Ammon's horn (tissue), 1 donor: ENCODE measurements at regions not wholly inside any gene's neighbourhood (a gene's known extent, or its start where the extent isn't known, plus 50 kb on each side); places are given as distances from the start of the nearest gene placed in this dataset.
"Not testable (repeated sequence)": the region's sequence is repeated elsewhere in the genome, so short reads cannot be mapped to it uniquely, and the experiment has no call there.

ENCODE experiments used
- DNase-seq: peaks from one replicate; pipeline ENCODE4 v3.0.0-alpha.2; 2016; ENCODE audit warnings: low spot score

GRCh38 chr3:132987396-132987795, 50.8 kb upstream of the TMEM108 start:
- no peak for DNase-seq

DNA sequence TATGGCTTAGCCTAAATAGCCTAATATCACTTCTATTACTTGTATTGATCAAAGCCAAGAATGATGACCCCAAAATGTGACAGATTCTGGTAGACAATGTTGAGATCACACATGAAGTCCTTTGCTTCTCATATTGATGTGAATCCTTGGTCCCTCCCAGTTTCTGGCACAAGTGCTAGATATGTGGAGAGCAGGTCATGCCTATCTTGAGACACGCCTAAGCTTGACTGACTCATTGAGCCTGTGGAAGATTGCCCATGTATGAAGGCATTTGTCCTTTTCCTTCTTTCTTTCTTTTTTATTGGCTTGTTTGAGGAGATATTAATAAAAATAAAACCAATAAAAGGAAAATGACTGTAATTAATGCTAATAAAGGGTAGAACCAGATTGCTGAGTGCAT, 54.0 kb upstream of the TMEM108 start:
- DNase-seq, result no peak

DNA sequence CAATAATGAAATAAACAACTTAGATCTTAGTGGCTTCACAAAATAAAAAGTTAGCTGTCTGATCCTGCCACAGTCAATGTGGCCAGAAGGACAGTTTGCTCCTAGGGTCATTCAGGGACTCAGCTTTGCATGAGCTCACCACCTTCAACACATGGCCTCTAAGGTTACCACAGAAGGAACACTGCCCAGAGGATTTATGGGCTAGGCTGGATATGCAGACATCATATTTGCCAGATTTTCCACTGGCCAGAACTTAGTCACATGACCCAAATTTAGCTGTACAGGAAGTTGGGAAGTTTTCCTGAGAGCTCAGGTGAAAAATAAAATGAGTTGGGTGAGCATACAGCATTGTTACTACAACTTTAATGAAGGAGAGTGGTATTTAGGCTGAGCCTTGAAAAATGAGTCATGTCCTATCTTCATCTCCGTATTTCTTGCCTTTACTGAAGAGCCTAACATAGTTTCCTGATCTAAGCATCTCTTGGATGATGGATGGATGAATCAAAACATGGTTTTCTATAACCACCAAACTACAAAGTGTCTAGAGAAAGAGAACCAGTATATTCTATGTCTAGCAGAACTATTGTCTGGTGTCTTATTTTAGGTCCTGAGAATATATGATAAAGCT, 54.9 kb upstream of the TMEM108 start:
- DNase-seq, result no peak

DNA sequence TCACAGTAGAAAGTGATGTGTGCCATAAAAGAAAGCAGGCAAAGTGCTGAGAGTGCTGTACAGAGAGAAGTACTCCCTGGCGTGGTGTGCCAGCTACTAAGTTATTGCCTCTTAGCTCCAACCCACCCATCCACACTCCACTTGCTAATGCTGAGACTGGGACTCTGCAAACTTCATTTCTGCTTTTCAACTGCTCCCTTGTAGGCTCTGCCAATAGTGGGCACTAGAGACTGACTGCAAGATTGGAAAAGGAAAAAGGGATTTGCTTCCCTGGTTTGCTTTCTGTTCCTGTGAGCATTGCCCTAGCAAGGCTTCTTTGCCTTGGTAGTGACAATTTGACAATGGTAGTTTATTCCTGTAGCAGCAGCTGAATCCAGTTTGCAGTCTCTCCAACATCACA, 56.5 kb upstream of the TMEM108 start:
- no peak for DNase-seq

- DNase-seq, result no peak
These were observed 58.1 kb upstream of the TMEM108 start for GRCh38 chr3:132980102-132980501.

DNA sequence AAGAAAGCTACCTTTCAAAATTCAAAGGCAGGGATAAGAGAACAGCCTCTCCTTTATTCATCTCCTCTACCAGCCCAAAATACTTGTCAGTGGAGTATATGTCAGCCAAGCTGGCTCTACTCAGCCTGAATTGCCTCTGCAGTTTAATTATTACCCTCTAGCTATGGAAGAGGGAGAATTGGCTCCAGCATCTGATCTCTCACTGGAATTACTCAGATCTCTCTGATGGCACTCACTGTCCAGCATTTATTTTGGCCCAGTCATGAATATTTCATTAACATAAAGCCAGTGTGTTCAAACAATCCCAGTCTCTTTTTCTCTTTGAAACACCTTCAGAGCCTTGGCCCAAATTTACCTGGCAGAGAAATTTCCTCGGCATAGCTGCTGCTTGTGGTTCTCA, 58.6 kb upstream of the TMEM108 start:
- no peak for DNase-seq

DNA sequence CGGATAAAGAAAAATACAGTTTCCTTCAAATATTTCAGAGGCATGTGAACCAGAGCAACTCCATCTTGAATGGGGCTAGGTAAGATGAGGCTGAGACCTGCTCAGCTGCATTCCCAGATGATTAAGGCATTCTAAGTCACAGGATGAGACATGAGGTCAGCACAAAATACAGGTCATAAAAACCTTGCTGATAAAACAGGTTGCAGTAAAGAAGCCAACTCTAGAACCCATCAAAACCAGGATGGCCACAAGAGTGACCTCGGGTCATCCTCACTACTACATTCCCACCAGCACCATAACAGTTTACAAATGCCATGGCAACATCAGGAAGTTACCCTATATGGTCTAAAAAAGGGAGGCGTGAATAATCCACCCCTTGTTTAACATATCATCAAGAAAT, 59.2 kb upstream of the TMEM108 start:
- not testable (repeated sequence) for DNase-seq

- DNase-seq, result no peak
These were observed 59.7 kb upstream of the TMEM108 start for GRCh38 chr3:132978464-132978863.

GRCh38 chr3:132974097-132974496, 64.1 kb upstream of the TMEM108 start:
- DNase-seq, result no peak

- no peak for DNase-seq
These were observed 64.8 kb upstream of the TMEM108 start for GRCh38 chr3:132973441-132973840.

DNA sequence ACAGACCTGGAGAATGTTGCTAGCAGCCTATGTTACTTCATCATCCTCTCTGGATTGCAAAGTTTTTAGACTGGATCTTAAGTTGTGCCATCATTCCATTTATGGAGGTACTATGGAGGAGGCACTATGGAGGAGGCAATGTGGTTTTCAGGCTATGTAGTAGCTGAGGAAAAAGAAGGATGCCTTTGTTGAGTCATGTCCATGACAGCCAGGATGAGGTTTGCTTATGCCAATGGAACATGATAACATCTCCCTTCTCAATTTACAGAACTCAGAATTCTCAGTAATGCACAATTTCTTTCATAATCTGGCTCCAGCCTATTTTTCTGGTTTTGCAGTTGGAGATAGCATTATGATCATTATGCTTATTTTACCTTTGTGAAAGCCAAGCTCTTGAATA, 65.9 kb upstream of the TMEM108 start:
- DNase-seq, result no peak

DNA sequence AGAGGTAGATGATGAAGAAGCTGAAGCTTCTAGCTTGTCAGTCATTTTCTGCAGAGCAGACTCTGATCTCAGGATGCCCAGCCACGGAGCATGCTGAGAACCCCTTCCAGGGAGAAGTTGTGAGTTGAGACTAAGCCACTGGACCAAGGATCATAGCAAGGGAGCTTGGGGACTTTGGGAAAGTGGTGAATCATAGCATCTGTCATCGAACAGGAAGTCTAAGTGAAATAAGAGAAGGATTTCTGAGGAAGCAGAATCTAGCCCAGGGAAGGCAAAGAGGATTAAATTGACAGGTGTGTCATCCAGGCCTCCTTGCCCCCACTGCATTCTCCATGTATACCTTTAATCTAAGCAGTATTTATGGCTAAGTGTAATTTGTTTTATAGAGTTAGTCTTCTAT, 71.8 kb upstream of the TMEM108 start:
- DNase-seq, result no peak

- DNase-seq, result no peak
These were observed 73.9 kb upstream of the TMEM108 start for GRCh38 chr3:132964266-132964665.

GRCh38 chr3:132963786-132964185, 74.4 kb upstream of the TMEM108 start:
- DNase-seq, result no peak

DNA sequence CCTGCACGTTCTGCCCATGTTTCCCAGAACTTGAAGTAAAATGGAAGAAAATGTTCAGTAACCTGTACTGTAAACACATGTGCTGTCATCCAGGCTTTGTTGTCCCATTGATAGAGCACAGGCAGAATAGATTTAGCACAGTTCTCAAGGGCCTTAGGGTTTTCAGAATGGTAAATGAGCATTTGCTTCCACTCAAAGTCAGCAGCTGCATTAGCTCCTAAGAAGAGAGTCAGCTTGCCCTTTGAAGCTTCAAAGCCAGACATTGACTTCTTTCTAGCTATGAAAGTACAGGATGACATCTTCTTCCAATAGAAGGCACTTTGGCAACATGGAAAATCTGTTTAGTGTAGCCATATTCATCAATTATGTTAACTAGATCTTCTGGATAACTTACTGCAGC, 76.2 kb upstream of the TMEM108 start:
- DNase-seq, result no peak

- no peak for DNase-seq
These were observed 84.5 kb upstream of the TMEM108 start for GRCh38 chr3:132953683-132954082.

DNA sequence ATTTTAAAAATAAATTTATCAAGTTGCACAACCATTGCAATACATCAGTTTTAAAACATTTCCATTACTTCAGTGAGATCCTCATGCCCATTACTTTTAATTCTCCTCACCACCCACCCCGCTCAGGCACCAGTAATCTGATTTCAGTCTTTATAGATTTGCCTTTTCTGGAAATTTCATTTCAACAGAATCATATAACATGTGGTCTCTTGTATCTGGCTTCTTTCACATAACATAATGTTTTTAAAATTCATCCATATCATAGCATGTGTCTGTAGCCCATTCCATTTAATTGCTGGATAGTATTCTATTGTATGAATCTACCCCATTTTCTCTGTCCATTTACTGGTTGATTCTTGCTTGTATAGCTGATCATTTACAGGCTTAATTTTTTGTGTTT, 110.3 kb upstream of the TMEM108 start:
- DNase-seq, result no peak

DNA sequence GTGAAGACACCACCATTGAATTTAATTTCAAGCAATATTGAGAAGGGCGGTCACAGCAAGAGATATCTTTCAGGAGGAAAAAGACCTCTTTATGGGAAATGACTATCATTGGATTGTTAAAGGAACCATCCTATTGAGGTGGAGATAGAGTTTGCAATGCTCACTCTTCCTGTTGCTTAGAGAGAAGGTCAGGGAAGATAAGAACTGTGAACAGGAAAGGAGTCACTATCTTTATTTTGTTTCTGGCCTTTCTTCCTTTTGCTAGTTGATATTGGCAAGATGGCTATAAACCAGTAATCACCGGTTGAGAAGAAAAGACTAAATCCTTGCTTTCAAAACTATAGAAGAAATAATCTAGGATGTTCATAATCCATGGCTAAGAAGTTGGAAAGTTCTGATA, 112.1 kb upstream of the TMEM108 start:
- no peak for DNase-seq

GRCh38 chr3:132925256-132925930, 112.8 kb upstream of the TMEM108 start:
- DNase-seq, result no peak

GRCh38 chr3:132916096-132916495, 122.1 kb upstream of the TMEM108 start:
- DNase-seq, result no peak

DNA sequence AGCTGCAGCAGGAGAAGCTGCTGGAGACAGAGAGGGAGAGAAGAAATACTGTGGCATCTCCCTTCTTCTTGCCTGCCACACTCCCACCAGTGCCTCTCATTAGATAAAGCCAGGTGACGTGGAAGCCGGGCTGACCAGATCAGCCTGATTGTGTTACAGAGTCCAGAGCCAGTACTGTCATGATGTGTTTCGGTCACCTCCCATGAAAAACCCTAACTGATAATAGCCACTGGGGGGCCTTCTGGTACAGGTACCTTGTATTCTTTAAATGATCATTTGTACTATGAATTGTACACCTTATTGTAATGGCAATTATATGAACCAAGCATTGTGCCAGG, 125.8 kb upstream of the TMEM108 start:
- no peak for DNase-seq

GRCh38 chr3:132911741-132912415, 126.3 kb upstream of the TMEM108 start:
- DNase-seq, result no peak

GRCh38 chr3:132907293-132907692, 130.9 kb upstream of the TMEM108 start:
- DNase-seq, result no peak

DNA sequence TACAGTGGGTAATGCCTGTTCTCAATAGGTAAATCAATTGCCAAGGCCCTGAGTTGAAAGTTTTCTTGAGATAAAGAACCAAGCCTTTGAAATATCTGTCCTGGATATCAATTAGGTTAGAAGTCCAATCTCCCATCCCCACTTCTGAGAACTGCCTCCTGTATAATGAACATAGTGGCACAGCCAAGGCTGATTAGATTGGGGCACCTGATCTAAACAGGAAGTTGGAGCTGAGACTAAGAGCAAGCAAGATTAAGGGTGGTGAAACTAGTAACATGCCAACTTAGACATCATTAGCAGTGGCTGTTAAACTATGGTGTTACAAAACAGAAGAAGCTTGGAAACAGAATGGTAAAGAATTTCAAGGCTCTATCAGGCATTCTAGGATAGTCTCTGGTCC, 137.7 kb upstream of the TMEM108 start:
- DNase-seq, result no peak
